ENCODE measurements at regions not wholly inside any gene's neighbourhood (a gene's known extent, or its start where the extent isn't known, plus 50 kb on each side); places are given as distances from the start of the nearest gene placed in this dataset.

DNA sequence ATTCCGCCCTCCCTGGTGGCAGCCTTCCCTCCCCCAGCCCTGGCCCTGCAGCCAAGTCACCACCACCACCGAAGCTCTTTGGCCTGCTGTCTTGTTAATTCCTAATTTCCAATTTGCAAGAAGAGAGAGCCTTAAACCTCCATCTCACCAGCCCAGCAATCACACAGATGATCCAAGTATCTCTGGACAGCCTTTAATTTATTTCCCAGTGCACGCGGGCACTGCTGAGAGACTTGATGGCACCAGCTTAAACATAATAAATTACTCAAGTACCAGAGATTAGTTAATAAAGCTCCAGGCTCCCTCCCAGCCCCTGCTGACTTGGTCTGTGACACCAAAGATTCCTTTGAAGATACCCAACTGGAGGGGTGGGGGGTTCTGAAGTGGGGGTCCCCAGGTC, 494.7 kb downstream of the BUD13 start:
- TF ChIP-seq, protein P1, sequence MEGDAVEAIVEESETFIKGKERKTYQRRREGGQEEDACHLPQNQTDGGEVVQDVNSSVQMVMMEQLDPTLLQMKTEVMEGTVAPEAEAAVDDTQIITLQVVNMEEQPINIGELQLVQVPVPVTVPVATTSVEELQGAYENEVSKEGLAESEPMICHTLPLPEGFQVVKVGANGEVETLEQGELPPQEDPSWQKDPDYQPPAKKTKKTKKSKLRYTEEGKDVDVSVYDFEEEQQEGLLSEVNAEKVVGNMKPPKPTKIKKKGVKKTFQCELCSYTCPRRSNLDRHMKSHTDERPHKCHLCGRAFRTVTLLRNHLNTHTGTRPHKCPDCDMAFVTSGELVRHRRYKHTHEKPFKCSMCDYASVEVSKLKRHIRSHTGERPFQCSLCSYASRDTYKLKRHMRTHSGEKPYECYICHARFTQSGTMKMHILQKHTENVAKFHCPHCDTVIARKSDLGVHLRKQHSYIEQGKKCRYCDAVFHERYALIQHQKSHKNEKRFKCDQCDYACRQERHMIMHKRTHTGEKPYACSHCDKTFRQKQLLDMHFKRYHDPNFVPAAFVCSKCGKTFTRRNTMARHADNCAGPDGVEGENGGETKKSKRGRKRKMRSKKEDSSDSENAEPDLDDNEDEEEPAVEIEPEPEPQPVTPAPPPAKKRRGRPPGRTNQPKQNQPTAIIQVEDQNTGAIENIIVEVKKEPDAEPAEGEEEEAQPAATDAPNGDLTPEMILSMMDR (IDR thresholded peaks at IDR 0.05): no peak
- no peak for TF ChIP-seq POLR2AphosphoS5 (IDR thresholded peaks at IDR 0.05)
